HG02981 (cell line): ENCODE measurements at regions not wholly inside any gene's neighbourhood (a gene's known extent, or its start where the extent isn't known, plus 50 kb on each side); places are given as distances from the start of the nearest gene placed in this dataset.
"Not testable (repeated sequence)": the region's sequence is repeated elsewhere in the genome, so short reads cannot be mapped to it uniquely, and the experiment has no call there.

ENCODE experiments used
- ATAC-seq: cut with Tn5 transposase; IDR thresholded peaks from one replicate; pipeline ENCODE4 v1.9.1; 2021; ENCODE audit warnings: mild to moderate bottlenecking, moderate library complexity; ENCODE audit not compliant: unreplicated experiment

DNA sequence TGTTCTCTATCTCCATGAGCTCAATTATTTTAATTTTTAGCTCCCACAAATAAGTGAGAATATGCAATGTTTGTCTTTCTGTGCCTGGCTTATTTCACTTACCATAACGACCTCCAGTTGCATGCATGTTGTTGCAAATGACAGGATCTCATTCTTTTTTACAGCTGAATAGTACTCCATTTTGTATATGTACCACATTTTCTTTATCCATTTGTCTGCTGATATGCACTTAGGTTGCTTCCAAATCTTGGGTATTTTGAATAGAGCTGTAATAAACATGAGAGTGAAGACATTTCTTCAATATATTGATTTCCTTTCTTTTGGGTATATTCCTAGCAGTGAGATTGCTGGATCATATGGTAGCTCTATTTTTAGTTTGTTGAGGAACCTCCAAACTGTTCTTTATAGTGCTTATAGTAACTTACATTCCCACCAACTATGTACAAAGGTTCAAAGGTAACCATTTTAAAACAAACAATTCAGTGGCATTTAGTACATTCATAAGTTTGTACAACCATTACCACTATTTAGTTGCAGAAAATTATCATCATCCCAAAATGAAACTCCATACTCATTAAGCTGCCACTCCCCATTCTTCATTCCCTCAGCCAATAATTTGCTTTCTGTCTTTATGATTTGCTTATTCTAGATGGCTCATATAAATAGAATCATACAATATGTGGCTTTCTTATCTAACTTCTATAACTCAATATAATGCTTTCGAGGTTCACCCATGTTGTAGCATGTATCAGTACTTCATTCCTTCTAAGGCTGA, 255.9 kb upstream of the NFIA start:
- ATAC-seq, result no peak

DNA sequence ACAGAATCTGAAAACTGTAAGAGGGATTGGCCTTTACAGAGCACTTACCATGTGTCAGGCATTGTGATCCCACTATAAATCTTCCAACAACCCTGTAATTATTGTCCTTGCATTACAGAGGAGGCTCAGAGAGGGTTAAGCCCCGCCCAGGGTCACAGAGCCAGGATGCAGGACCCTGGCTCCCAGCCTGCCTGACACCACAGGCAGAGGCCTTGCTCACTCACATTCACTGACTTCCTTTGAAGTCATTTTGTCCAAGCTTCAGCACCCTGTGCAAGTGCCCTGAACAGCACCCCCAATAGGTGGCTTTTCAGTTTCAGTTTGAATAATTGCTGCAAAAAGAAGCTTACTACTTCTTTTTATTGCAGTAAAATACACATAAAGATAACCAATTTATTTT, 256.8 kb upstream of the NFIA start:
- ATAC-seq, result no peak

DNA sequence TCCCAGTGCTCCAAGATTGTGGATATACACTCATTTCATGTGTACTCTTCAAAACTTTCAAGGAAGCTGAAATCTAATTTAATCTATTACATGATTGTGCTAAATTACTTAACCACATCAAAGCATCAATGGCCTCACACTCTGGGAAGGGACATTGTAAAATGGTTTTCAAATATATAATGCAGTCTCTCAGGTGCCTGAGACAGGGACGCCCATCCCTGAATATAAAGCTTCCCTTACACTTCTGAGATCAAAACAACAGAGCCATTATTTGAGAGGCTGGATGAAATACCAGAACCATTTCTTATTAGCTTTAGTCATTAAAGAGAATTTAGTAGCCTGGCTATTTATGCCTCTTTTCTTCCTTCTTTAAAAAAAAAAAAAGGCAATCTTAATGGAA, 259.2 kb upstream of the NFIA start:
- ATAC-seq, result no peak

DNA sequence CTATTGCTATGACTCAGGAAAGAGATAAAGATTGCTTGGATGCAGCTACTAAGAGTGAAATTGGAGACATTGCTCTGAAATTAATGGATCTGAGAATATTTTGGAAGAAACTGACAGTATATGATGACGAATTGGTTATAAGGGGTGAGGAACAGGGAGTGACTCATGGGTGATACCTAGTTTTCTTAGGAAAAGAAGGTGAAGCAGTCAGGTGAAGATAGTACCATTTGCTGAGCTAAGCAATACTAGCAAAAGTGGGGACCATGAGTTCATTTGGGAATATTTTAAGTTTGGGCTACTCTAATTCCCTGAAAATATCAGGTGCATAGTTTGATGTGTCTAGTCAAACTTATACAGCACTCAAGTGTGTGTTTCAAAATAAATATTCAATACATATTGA, 260.1 kb upstream of the NFIA start:
- no peak for ATAC-seq

DNA sequence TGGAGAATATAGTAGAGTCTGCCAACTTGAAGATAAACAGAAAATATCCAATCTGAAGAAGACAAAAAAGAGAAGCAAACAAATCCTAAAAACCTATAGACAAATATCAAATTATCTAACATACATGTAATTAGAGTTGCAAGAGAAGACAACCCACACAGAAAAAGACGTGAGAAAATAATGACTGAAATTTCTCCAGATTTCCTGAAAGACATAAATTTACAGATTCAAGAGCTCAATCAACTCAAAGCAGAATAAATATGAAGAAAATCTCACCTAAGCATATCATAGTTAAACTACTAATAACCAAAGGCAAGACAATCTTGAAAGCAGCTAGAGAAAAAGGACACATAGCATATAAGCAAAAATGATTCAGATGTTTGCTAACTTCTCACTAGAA, 261.2 kb upstream of the NFIA start:
- no peak for ATAC-seq

DNA sequence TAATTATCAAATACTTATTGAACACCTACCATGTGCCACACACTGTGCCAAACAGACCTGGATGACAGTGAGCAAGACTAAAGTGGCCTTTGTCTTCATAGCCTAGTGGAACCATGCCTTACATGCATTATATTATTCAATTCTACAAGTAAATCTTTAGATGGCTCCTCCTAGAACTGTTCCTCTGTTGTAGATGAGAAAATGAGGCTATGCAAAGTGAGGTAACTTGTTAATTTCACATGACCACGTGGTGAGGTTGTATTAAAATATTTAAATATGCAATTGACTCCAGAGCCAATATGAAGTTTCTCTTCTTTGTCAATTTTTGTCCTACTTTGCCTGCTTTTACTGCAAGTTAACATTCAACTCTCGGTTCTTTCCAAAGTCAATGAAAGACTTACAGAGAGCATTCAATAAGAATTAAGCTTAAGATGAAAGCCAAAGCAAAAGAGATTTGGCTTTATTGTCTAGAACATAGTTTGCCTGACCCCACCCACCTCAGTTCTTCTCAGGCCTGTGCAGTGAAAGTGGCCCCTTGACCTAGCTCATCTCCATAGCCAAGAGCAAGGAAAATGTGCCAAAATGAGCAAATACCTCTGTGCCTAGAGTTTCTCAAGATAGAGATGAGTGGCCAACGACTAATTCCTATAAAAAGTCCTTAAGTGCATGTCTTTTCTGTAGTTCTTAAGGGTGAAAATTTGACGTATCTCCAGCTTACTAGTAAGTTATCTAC, 263.2 kb upstream of the NFIA start:
- no peak for ATAC-seq

DNA sequence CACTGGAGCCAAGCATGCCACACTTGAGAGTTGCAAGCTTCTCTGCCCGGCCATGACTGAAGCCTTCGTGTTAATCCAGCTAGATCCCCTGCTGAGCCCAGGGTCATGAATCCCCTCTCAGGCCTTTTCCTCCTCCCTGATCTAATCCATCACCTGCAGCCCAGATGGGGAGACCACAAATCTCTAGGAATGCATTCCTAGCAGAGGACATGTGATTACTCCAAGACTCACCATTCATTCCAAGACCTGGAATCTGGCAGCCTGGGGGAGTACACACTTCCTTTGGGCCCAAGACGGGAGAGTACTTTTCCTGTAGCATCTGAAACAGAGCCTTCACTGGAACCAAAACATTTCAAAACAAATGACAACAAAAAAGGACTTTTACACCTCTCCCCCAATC, 269.3 kb upstream of the NFIA start:
- ATAC-seq, result no peak

DNA sequence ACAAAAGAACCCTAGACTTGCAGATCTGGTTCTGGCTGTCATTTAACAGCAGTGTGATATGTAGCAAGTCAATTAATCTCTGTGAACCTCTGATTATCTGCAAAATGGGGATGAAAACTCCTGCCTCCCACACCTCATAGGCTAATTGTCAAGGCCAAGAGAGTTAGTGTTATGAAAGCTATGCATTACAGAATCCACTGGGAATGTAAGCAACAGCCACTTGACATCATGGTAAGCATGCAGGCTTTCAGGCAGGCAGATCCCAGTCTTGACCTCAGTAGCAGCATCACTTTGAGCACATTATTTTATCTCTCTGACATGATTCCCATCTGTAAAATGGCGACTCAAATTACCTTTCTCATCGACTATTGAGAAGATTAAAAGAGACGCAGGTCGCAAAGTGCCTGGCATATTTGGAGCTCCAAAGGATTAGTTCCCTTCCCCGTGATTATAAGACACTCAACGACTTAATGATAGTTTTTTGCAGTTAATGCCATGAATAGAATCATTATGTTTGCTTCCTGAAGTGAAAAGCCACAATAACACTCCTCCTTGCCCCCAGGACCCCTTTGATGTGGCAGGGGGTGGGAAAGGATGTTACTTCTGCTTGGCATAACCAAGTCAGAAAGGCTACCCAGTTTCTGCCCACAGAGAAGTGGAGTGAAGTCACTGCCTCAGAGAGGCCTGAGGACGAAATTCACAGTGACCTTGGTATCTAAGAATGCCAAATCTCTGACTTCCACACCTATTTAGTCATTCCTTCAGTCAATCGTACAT, 273.0 kb upstream of the NFIA start:
- ATAC-seq, result no peak

DNA sequence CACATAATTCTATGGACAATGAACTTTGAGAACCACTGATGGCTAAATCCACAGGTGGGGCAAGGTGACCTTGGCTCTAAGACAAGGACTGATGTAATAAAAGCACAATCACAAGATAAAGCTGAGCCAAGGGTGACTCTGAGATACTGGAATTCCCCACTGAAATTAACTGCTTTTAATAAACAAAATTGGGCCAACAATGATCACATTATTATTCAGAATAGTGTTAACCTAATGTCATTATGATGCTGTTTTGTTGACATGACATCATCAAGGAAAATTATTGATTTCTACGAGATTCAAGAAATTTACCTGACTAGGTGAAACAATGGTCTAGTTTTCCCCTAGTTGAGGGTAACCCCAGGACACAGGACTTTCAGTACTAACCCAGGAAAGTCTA, 273.7 kb upstream of the NFIA start:
- no peak for ATAC-seq

DNA sequence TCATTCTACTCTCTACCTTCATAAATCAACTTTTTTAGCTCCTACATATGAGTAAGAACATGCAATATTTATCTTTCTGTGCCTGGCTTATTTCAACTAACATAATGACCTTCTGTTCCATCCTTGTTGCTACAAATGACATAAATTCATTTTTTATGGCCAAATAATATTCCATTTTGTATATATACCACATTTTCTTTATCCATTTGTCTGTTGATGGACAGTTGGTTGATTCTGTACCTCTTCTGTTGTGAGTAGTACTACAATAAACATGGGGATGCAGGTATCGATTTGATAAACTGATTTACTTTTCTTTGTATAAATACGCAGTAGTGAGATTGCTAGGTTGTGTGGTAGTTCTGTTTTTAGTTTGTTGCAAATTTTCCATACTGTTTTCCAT, 279.5 kb upstream of the NFIA start:
- no peak for ATAC-seq

DNA sequence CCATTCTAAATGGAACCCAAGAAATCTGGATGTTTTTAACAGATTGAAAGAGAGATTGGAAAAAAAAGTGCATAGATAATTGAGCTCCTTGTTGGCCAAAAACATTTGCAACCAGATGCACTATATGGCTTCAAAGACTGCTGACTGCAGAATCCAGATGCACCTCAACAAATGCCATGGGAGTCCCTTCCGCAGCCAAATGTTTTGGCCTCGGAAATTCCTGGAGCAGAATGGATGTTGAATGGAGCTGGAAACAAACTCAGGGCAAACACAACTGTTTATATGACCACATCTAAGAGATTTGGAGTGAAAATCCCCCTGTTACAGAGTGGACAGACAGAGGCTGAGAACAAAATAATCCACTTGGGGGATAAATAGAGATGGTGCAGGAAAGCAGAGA, 285.0 kb upstream of the NFIA start:
- ATAC-seq, result no peak

DNA sequence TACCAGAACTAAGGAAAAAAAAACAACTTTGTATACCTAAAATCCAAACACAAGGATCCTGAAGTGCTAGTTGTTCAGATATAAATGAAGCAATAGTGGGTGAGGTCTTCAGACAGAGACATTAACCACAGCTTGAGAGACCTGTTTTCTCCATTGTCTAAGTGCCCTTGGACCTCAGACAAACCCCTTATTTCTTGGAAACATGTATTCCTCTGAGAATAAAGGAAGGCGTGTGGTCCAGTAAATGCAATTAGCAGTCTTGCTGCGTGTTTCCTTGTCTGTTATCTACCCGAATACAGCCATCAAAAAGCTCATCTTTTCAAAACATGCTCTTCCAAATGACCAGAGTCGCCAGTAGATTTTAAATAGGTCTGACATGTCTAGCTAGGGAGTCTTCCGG, 291.1 kb upstream of the NFIA start:
- no peak for ATAC-seq

DNA sequence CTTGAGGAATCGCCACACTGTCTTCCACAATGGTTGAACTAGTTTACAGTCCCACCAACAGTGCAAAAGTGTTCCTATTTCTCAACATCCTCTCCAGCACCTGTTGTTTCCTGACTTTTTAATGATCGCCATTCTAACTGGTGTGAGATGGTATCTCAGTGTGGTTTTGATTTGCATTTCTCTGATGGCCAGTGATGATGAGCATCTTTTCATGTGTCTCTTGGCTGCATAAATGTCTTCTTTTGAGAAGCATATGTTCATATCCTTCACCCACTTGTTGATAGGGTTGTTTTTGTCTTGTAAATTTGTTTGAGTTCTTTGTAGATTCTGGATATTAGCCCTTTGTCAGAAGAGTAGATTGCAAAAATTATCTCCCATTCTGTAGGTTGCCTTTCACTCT, 309.3 kb upstream of the NFIA start:
- ATAC-seq, result not testable (repeated sequence)

DNA sequence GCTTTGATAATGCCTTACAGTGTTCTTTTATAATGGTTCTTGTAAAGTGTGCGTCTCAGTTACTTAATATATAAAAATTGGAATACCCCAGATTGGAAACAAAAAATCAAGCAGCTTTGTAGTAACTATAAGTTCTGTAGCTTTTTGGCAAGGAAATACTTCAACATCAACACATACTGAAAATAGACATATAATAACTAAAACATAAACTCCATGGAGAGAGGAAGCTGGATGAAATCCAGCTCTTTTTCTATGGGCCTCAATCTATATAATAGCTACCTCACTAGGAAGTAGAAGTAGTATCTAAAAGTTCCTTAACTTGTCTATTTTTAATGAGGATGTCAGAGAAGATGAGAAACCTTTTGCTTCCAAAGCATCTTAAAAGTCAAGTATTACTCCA, 313.3 kb upstream of the NFIA start:
- no peak for ATAC-seq

DNA sequence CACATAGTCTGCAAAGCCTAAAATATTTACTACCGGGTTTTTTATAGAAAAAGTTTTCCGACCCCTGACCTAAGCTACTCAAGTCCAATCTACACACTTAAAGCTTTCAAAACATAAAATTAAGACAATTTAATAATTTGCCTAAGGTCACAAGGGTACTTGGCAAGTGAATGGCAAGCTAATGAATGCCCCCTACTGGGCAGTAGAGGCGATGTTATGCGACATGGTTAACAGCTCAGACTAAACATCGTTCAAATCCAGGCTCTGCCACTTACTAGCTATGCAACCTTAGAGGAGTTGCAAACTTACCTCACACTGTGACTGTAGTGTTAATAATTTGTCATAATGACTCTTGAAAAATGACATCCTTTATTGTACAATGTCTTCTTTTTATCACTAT, 317.2 kb upstream of the NFIA start:
- ATAC-seq, result no peak

DNA sequence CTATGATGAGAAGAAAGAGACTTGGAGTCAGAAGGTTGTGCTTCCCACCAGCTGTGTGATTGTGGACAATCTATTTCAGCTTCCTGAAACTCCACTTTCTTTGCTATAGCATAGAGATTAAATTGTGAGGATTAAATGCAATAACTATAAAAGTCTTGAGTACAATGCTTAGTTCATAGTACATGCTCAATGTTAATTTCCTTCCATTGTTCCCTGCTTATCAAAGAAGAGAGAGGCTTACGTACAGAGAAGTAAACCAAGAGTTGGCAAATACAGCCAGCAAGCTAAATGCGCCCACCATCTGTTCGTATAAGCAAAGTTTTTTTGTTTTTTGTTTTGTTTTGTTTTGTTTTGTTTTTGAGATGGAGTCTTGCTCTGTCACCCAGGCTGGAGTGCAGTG, 317.9 kb upstream of the NFIA start:
- no peak for ATAC-seq

DNA sequence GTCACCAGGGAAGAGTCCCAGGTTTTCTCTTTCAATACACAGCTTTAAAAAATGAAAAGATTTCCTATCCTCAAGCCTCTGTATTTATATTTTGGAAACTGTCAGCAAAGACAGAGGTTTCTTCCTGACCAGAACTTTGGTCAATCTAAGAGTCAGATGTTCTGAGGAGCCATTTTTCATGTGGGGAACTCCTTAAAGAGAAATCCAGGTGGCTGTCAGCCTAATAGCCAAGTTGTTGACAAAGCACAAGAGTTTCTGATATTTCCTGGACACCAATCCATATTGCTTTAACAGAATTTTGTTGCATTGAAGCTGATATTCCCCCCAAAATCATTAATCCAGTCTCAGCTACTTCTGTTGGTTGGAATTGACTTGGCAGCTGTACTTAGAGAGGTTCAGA, 318.6 kb upstream of the NFIA start:
- no peak for ATAC-seq

DNA sequence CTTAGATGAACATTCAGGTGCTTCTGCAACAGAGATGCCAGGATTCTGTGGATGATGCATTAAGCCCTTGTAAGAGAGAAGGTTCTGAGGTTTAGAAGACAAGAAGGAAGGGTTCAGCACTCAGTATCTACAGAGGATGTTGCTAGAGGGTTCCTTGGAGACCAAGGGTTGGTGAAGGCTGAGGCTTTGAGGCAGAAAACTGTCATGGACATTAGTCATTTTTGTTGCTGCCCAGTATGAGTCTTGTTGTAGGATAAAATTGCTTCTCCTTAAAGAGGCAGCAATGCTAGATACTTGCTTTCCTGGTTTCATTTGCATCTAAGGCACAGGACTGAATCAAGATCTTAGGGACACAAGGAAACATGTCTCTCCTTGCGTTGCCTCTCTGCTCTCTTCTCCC, 319.4 kb upstream of the NFIA start:
- no peak for ATAC-seq

DNA sequence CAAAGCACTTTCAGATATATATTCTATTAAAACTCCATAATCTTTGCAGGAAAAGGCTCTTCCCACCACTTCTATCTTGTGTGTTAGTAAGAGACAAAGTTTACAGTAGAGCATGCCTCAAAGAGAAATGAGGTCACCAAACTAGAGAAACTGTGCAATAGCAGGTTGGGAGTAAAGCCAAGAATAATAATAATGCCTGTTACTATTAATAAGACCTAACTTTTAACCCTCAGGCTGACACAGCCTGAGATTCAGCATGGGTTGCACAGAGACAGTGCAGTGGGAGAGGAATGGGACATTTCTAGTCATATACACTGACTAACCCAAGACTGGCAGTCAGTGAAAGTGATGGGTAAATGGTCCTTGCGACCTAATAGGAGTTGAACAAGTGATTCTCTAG, 320.2 kb upstream of the NFIA start:
- ATAC-seq, result no peak

DNA sequence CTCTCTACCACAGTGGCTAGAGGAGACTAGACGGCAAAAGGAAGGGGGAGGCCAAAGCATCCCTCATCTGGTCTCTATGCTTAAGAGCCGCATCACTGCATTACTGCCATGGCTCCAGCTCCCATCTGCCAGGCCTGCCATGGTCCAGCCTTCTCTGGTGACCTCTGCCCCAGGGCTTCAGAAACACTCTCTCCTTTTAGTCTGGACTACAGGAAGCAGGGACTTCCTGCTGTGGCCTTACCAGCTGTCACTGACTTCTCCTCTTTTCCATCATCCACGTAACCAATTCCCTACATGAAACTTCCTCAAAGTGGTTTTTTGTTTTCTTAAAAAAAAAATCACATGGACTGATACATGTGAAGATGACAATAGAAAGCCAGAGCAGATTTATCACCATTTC, 323.1 kb upstream of the NFIA start:
- no peak for ATAC-seq

DNA sequence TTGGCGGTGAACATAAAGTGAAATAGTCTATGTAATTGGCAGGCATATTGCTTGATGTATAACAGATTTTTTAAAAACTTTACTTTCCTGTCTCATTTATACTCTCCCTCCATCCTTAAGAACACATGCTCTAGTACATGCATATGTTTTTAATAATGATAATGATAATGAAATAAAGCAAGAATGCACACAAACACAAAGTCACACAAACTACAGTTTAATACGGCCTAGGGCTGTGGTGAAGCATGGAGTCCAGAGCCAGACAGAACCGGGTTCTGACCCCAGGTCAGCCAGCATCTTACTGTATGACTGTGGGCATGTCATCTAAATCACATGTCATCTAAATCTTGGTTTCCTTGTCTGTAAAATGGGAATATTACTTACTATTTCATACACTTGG, 324.9 kb upstream of the NFIA start:
- no peak for ATAC-seq
